ENCODE measurements at regions not wholly inside any gene's neighbourhood (a gene's known extent, or its start where the extent isn't known, plus 50 kb on each side); places are given as distances from the start of the nearest gene placed in this dataset.

- DNase-seq = no peak
Observed at GRCh38 chr5:143488381-143488780, 84.9 kb upstream of the NR3C1 start.

GRCh38 chr5:143484601-143485000, 81.1 kb upstream of the NR3C1 start:
- no peak for DNase-seq

DNA sequence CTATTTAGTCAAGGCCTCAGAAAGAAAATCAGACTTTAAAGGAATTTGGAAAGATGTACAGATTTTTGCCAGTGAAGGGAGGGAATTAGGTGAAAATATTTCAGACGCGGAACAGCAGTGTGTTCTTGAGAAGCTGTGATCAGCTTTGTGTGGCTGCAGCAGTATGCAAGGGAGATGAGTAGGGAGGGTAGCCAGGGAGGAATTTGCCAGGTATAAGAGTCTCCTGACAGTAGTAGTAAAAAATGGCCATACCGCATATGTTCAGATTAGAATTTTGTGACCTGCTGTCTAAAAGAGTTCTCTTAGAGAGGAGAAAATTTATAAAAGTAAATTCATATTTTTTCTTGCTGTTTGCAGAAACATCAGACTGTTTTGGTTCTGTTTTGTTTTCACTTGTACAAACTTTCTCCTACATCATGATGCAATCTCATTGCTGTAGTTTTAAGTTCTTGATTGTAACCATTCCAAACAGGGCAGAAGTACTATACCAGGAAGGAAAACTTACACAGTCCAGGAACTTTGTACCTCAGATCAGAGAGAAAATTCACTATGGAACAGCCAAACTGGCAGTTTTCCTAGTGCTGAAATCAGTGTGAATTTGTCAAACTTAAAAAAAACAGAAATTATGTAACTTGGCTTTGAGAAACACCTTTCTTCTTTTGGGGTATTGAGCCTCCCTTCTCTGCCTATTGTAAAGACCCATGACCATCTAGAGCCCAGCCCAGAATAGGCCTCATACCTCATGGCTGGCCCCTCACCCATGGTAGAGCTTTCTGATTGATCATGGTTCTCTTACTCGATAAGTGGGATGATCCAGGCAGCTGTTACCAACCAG, 78.4 kb upstream of the NR3C1 start:
- DNase-seq = no peak

- no peak for DNase-seq
Observed at GRCh38 chr5:143480001-143480400, 76.5 kb upstream of the NR3C1 start.

- DNase-seq = no peak
Observed at GRCh38 chr5:143479394-143479793, 75.9 kb upstream of the NR3C1 start.

DNA sequence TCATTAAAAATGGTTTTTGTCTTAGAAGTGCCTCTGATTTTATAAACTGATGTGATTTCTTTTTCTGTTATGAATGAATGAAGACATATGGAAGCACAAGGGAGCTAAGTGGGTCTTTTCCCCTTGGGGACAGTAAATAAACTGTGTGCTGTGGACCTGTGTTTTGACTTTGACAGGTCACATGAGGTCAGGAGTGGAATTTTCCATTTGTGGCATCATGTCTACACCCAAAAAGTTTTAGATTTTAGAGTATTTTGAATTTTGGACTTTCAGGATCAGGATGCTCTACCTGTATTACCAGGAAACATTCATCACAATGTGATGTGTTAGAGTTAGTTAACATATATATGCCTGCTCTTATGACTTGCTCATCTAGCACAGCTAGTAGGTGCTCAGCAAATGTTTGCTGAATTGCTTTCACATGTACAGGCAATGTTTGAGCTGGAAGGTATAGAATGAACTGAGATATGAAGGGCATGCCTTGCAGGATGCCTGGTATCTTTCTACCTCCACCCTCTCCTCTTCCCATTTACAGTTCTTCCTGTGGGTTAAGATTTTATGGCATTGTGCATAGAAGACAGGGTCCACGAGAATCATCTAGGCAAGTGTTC, 73.2 kb upstream of the NR3C1 start:
- DNase-seq = no peak

DNA sequence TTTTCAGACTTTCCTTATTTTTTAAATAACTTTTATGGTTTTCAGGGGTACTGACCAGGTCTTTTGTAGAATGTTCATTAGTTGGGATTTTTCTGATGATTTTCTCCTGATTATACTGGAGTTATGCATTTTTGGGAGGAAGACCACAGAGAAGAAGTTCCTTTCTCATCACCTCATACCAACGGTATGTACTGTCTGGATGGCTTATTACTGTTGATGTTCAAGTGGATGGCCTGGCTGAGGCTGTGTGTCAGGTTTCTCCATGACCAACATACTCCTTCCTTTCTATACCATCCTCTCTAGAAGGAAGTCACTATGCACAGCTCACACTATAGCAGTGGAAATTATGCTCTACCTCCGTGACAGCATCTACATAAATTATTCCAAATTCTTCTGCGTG, 71.1 kb upstream of the NR3C1 start:
- no peak for DNase-seq

DNA sequence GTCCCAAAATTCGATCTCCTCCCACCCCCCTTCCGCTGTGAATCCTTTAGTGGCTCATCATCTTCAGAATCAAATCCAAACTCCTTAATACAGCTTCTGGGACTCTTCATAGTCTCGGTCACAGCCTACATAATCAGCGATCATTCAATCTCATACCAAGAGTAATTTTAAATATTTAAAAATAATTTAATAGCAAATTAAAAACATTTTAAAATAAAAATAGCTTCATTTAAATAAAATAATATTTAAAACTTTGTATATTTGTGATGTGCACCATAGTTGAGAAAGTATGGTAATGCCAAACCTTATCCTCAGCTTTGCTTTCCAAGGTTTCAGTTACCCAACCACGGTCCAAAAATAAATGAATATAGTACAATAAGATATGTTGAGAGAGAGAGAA, 70.0 kb upstream of the NR3C1 start:
- no peak for DNase-seq

DNA sequence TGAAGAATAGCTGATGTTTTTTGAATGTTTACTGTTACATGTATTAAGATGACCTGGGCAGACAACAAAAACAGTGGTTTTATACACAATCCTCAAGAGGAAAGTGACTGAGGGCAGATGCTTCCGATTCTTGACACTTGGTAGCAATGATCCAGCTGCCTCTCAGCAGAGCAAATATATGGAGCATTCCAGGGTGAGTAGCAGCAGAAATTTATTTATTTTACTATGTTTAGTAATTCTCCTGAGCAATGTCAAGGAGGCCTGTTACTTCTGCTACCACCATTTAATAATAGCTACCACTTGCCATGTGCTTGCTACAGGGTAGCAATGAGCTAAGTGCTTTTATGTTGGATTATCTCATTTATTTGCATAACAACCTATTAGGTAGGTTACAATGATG, 69.1 kb upstream of the NR3C1 start:
- no peak for DNase-seq

DNA sequence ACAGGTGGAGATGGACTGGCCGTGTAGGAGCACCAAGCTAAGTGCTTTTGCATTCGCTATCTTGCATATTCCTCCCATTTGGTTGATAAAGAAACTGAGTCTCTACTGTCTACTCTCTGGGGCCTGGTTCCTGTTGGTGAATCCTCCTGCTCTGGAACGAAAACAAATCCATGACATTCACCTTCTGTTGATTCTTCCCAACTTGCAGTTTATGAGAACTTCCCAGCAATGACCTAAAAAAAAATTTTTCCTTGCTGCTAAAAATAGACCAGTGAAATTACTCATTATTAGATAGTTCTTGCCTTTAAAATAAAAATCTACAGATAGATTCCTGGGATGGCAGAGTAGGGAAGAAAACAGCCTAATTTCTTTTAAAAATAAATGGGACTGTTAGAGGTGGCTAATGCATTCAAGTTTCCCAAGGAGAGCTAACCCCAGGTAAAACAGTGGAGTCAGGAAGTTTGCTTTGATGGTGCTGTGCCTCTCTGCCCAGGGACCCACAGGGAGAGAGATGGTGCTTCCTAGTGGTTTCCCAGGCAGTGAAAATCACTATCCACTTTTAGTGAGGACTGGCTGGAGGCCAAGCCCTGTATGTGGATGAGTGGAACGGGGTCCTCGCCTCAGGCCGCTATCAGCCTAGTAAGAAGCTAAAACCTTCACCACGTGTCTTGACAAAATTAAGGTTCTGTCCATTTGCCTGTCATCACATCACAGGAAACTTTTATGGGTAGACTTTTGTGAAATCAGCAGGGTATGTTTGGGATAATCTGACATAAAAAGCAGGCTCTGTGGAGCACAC, 68.4 kb upstream of the NR3C1 start:
- DNase-seq = no peak

GRCh38 chr5:143471041-143471509, 67.6 kb upstream of the NR3C1 start:
- DNase-seq = no peak

GRCh38 chr5:143470120-143470519, 66.6 kb upstream of the NR3C1 start:
- DNase-seq = no peak

- no peak for DNase-seq
Observed at GRCh38 chr5:143469125-143469524, 65.6 kb upstream of the NR3C1 start.

DNA sequence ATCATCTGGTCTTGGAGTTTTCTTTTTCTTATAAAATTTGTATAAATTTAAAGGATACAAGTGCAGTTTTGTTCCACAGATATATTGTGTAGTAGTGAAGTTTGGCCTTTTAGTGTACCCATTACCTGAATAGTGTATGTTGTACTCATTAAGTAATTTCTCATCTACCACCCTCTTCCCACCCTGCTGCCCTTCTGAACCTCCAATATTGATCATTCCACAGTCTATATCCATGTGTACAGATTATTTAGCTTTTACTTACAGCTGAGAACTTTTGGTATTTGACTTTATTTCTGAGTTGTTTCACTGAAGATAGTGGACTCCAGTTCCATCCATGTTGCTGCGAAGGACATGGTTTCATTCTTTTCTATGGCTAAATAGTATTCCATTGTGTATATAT, 63.1 kb upstream of the NR3C1 start:
- DNase-seq = no peak

DNA sequence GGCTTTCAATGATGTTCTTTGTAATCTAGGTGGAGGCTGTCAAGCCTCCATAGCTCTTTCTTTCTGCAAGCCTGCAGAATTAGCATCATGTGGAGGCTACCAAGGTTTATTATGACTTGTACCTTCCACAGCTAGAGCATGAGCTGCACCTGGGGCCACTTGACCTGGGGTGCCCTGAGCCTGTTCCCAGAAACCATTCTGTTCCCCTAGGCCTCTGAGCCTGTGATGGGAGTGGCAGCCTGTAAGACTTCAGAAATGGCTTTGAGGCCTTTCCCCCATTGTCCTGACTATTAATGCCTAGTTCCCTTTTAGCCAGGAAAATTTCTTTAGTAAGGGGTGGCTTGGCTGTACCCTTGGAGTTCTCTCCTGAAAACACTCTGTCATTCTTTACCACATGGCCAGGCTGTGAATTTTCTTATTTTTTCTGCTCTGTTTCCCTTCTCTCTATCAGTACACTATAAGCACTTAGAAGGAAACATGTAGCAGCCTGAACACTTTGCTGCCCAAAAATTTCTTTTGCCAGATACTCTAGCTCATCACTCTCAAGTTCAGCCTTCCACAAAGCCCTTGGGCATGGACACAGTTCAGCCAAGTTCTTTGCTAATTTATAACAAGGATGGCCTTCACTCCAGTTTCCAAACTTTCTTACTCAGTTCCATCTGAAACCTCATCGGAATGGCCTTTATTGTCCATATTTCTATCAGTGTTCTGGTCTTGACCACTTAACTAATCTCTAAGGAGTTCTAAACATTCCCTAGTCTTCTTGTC, 61.4 kb upstream of the NR3C1 start:
- DNase-seq = no peak

- no peak for DNase-seq
Observed at GRCh38 chr5:143462431-143462830, 58.9 kb upstream of the NR3C1 start.

- DNase-seq = no peak
Observed at GRCh38 chr5:143459433-143459832, 55.9 kb upstream of the NR3C1 start.

DNA sequence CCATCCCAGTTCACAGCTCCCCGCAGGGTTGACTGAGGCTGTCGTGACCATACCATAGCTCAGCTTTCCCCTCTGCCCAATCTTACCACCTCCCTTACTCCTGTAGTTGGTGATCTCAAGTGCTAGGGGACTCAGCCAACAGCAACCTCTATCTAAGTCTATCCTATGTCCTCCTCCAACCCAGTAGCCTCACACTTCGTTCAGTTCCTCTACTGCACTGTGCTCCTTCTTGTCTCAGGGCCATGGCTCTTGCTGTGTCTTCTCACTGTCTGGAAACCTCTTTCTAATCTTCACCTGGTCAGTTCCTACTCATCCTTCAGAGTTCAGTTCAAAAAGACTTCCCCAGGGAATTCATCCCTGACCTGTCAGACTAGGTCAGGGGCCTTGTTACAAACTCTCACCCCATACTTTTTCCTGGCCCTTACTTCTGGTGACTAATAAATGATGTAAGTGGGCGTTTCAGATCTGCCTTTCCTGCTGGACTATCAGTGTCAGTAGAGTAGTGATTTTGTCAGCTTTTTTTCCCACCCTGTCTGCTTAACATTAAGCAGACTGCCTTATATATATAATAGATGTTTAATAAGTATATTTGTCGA, 53.6 kb upstream of the NR3C1 start:
- no peak for DNase-seq

DNA sequence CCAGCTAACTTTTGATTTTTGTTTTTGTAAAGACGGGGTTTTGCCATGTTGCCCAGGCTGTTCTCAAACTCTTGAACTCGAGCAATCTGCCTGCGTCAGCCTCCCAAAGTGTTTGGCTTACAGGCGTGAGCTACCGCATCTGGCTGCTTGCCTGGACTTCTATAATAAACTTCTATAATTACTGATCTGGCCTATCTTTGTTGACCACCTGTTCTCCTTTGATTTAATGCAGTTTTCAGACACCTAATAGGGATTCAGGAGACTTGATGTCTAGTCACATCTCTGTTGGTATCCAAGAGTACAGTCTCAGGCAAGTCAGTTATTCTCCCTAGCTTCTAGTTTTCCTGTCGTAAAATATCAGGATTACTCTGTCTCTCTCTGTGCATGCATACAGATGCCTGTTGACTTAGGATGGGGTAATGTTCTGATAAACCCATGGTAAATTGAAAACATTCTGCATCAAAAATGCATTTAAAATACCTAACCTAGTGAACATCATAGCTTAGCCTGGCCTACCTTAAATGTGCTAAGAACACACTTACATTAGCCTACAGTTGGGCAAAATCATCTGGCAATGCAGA, 51.5 kb upstream of the NR3C1 start:
- peak; percentile 86 for DNase-seq

- no peak for DNase-seq
Observed at GRCh38 chr5:143453720-143454119, 50.2 kb upstream of the NR3C1 start.
